Lower leg skin (tissue), 4 donors: ENCODE measurements at regions not wholly inside any gene's neighbourhood (a gene's known extent, or its start where the extent isn't known, plus 50 kb on each side); places are given as distances from the start of the nearest gene placed in this dataset.

ENCODE experiments used
- DNase-seq, 2 donors: peaks; one replicate each; pipeline ENCODE4 v3.0.0-alpha.2; 2019; ENCODE audit warnings: low spot score in 2 of 2
- H3K4me3 ChIP-seq: fragments of 200-600 bp; sonication (generic); 2 replicates; pipeline ENCODE4 v1.5.1; 2017; ENCODE audit warnings: mild to moderate bottlenecking, low read depth; ENCODE audit not compliant: poor library complexity, severe bottlenecking
- CTCF ChIP-seq, 3 donors: fragments of 450-650 bp; IDR thresholded peaks; one replicate each; pipeline ENCODE4 v1.5.1; 2016; ENCODE audit warnings: antibody characterized with exemption in 3 of 3, mild to moderate bottlenecking in 3 of 3, moderate library complexity in 2 of 3
- POLR2A ChIP-seq, 2 donors: fragments of 450-650 bp; IDR thresholded peaks; one replicate each; pipeline ENCODE4 v1.6.1; 2016 to 2017; ENCODE audit warnings: antibody characterized with exemption in 2 of 2, mild to moderate bottlenecking in 1 of 2, moderate library complexity in 1 of 2
- WGBS, 2 donors: methylation state at CpG; one replicate each; pipeline ENCODE4 v1.1.5; 2018; 5-methylcytosine and 5-hydroxymethylcytosine counted together
- intact Hi-C: fragments of 100-400 bp; cut with DNase I; formaldehyde crosslinking; loops from one replicate; pipeline ENCODE4 v1.15.0; 2023; ENCODE audit warnings: low total_unique reads

GRCh38 chr6:6494677-6495076 lies 93.8 kb upstream of the LY86 start:
- no peak for DNase-seq
- no peak for TF ChIP-seq CTCF (IDR thresholded peaks at IDR 0.05)
- no peak for TF ChIP-seq POLR2A (IDR thresholded peaks at IDR 0.05)
- intact Hi-C loops, result no loop called here
- H3K4me3 ChIP-seq, result no peak overlapping the region
- 52 to 57% methylated on average over 6 of the region's 6 CpGs for WGBS, 2 donors

- H3K4me3 ChIP-seq, result no peak overlapping the region
- intact Hi-C loops, result no loop called here
- 63 to 68% methylated on average over 3 of the region's 3 CpGs for WGBS, 2 donors
- TF ChIP-seq CTCF (IDR thresholded peaks at IDR 0.05), result no peak
- no peak for TF ChIP-seq POLR2A (IDR thresholded peaks at IDR 0.05)
- DNase-seq, result no peak
These were observed 92.7 kb upstream of the LY86 start for GRCh38 chr6:6495851-6496250.

GRCh38 chr6:6497541-6497940 lies 91.0 kb upstream of the LY86 start:
- 91 to 94% methylated on average over 10 of the region's 10 CpGs for WGBS, 2 donors
- H3K4me3 ChIP-seq, result no peak overlapping the region
- DNase-seq, result no peak
- intact Hi-C loops, result no loop called here
- TF ChIP-seq POLR2A (IDR thresholded peaks at IDR 0.05), result no peak
- TF ChIP-seq CTCF (IDR thresholded peaks at IDR 0.05), result no peak

- 58 to 64% methylated on average over 1 of the region's 1 CpG for WGBS, 2 donors
- no peak for TF ChIP-seq POLR2A (IDR thresholded peaks at IDR 0.05)
- TF ChIP-seq CTCF (IDR thresholded peaks at IDR 0.05), result no peak
- intact Hi-C loops, result no loop called here
- H3K4me3 ChIP-seq, result no peak overlapping the region
- no peak for DNase-seq
These were observed 90.5 kb upstream of the LY86 start for GRCh38 chr6:6497976-6498375.

- no peak for TF ChIP-seq CTCF (IDR thresholded peaks at IDR 0.05)
- no peak for TF ChIP-seq POLR2A (IDR thresholded peaks at IDR 0.05)
- DNase-seq, result no peak
- H3K4me3 ChIP-seq, result no peak overlapping the region
- intact Hi-C loops, result no loop called here
- WGBS, 2 donors, result 83% methylated on average over 7 of the region's 7 CpGs
These were observed 85.3 kb upstream of the LY86 start for GRCh38 chr6:6503191-6503590.

GRCh38 chr6:6505111-6505510 lies 83.4 kb upstream of the LY86 start:
- WGBS, 2 donors, result 84 to 88% methylated on average over 3 of the region's 3 CpGs
- H3K4me3 ChIP-seq, result no peak overlapping the region
- DNase-seq, result no peak
- intact Hi-C loops, result no loop called here
- TF ChIP-seq POLR2A (IDR thresholded peaks at IDR 0.05) (no peak), CTCF (IDR thresholded peaks at IDR 0.05) (no peak)
